CD4-positive, alpha-beta T cell (primary cell): ENCODE measurements at regions not wholly inside any gene's neighbourhood (a gene's known extent, or its start where the extent isn't known, plus 50 kb on each side); places are given as distances from the start of the nearest gene placed in this dataset.

ENCODE experiments used
- ATAC-seq: fragments of 200-7000 bp; cut with Tn5 transposase; one replicate; pipeline ENCODE4 v1.10.0; 2022; ENCODE audit warnings: mild to moderate bottlenecking; ENCODE audit not compliant: poor library complexity
- CTCF ChIA-PET: fragments of 350-600 bp; sonication (Branson Sonifier 250); formaldehyde crosslinking; loops from one replicate; lab custom pipeline; 2021; ENCODE audit warnings: antibody characterized with exemption, inconsistent platforms; lab: Charles Lee
- POLR2A ChIA-PET: fragments of 350-600 bp; sonication (Branson Sonifier 250); formaldehyde crosslinking; loops from one replicate; lab custom pipeline; 2021; ENCODE audit warnings: antibody characterized with exemption, inconsistent platforms; lab: Charles Lee
- DNase-seq, 14 experiments: peaks; one replicate each; pipeline ENCODE4 v3.0.0-alpha.2; 2013 to 2020; ENCODE audit warnings: mixed read lengths in 2 of 14
- H3K27ac ChIP-seq, 2 donors: one replicate each; pipeline versions ENCODE4 v1.5.1 to v1.7.0; 2013; ENCODE audit warnings: low read length in 2 of 2, low read depth in 1 of 2, mild to moderate bottlenecking in 1 of 2
- H3K27me3 ChIP-seq, 2 experiments: 1 replicate in 1 of 2; 2 replicates in 1 of 2; pipeline versions ENCODE4 v1.6.1 to v1.7.0; 2013; ENCODE audit warnings: low read length in 2 of 2, control low read depth in 1 of 2, mild to moderate bottlenecking in 1 of 2, moderate library complexity in 1 of 2; ENCODE audit not compliant: insufficient read depth in 2 of 2, control insufficient read depth in 1 of 2
- H3K36me3 ChIP-seq: one replicate; pipeline ENCODE4 v1.6.1; 2013; ENCODE audit warnings: low read length, control low read depth; ENCODE audit not compliant: insufficient read depth
- H3K4me1 ChIP-seq: one replicate; pipeline ENCODE4 v1.6.1; 2013; ENCODE audit warnings: low read length, control low read depth; ENCODE audit not compliant: insufficient read depth
- H3K4me3 ChIP-seq: one replicate; pipeline ENCODE4 v1.5.1; 2013; ENCODE audit warnings: mild to moderate bottlenecking, low read length, moderate library complexity
- H3K9me3 ChIP-seq, 2 experiments: 1 replicate in 1 of 2; 2 replicates in 1 of 2; pipeline versions ENCODE4 v1.6.1 to v1.7.0; 2013; ENCODE audit warnings: low read length in 2 of 2, mild to moderate bottlenecking in 2 of 2, control low read depth in 1 of 2, moderate library complexity in 1 of 2; ENCODE audit not compliant: control insufficient read depth in 1 of 2, insufficient read depth in 1 of 2
- H3K27ac Mint-ChIP-seq: one replicate; pipeline ENCODE4 v1.8.0; 2020; ENCODE audit warnings: mixed read lengths
- H3K27me3 Mint-ChIP-seq: one replicate; pipeline ENCODE4 v1.8.0; 2021; ENCODE audit warnings: mixed read lengths
- H3K36me3 Mint-ChIP-seq: one replicate; pipeline ENCODE4 v1.8.0; 2021; ENCODE audit warnings: low read depth, mixed read lengths
- H3K4me1 Mint-ChIP-seq: one replicate; pipeline ENCODE4 v1.8.0; 2021; ENCODE audit warnings: low read depth, mixed read lengths
- H3K4me3 Mint-ChIP-seq: one replicate; pipeline ENCODE4 v1.8.0; 2020; ENCODE audit warnings: mild to moderate bottlenecking, mixed read lengths
- H3K9me3 Mint-ChIP-seq: one replicate; pipeline ENCODE4 v1.8.0; 2020; ENCODE audit warnings: mixed read lengths
- CTCF ChIP-seq: fragments of 200-600 bp; IDR thresholded peaks from one replicate; pipeline ENCODE4 v1.8.0; 2022; ENCODE audit warnings: antibody characterized with exemption, mild to moderate bottlenecking
- intact Hi-C, 2 experiments: fragments of 100-400 bp; cut with DNase I in 1 of 2; cut with micrococcal nuclease in 1 of 2; formaldehyde crosslinking; loops; one replicate each; pipeline versions ENCODE4 v1.15.1 to v1.9.0; 2023 to 2025; cut with DNase I, micrococcal nuclease

GRCh38 chr6:156391977-156392376 is 385.2 kb upstream of the ARID1B start:
- Histone ChIP-seq H3K36me3 (no peaks in the 10 kb centered on the region), H3K4me1 (peaks cover 39% of the 10 kb centered on the region), H3K9me3 (no peaks in the 10 kb centered on the region), H3K27me3 (no peaks in the 10 kb centered on the region), H3K27ac (no peak overlapping the region), H3K4me3 (no peak overlapping the region)
- POLR2A ChIA-PET, result no interaction called here
- intact Hi-C loops, result loop anchor here (10.0 kb wide), 4 partner anchors 197 to 1067 kb away; partner anchors contain the start of gene ARID1B (in 1 of the 2)
- H3K9me3 Mint-ChIP-seq, result no peaks in the 10 kb centered on the region
- no peak for TF ChIP-seq CTCF
- peak overlapping the region; percentile 97 for H3K27ac Mint-ChIP-seq
- ATAC-seq (no peak), DNase-seq (no peak)
- H3K36me3 Mint-ChIP-seq, result no peaks in the 10 kb centered on the region
- peaks cover 64% of the 10 kb centered on the region for H3K4me1 Mint-ChIP-seq
- CTCF ChIA-PET, result interaction anchor here (1.2 kb wide), 1 partner anchor 69 kb away, joined by 3 read pairs; no protein-coding TSS in a partner anchor
- peak overlapping the region; percentile 52 for H3K4me3 Mint-ChIP-seq
- no peaks in the 10 kb centered on the region for H3K27me3 Mint-ChIP-seq

GRCh38 chr6:156391061-156391672 is 386.0 kb upstream of the ARID1B start:
- DNase-seq, result peak in 2 of 14 experiments; percentile 2 to 23
- intact Hi-C loops, result loop anchor here (10.0 kb wide), 4 partner anchors 196 to 1066 kb away; partner anchors contain the start of gene ARID1B (in 1 of the 2)
- Histone ChIP-seq H3K27ac (no peak overlapping the region), H3K27me3 (no peaks in the 10 kb centered on the region), H3K9me3 (no peaks in the 10 kb centered on the region), H3K36me3 (no peaks in the 10 kb centered on the region), H3K4me1 (peaks cover 34% of the 10 kb centered on the region), H3K4me3 (no peak overlapping the region)
- ChIA-PET POLR2A (no interaction called here), CTCF (no interaction called here)
- ATAC-seq, result no peak
- TF ChIP-seq CTCF, result no peak
- no peaks in the 10 kb centered on the region for H3K9me3 Mint-ChIP-seq
- H3K27ac Mint-ChIP-seq, result peak overlapping the region; percentile 97
- no peaks in the 10 kb centered on the region for H3K36me3 Mint-ChIP-seq
- H3K4me3 Mint-ChIP-seq, result no peak overlapping the region
- no peaks in the 10 kb centered on the region for H3K27me3 Mint-ChIP-seq
- peaks cover 59% of the 10 kb centered on the region for H3K4me1 Mint-ChIP-seq

- Mint-ChIP-seq H3K4me1 (peaks cover 53% of the 10 kb centered on the region), H3K36me3 (no peaks in the 10 kb centered on the region), H3K4me3 (no peak overlapping the region), H3K27me3 (no peaks in the 10 kb centered on the region), H3K9me3 (no peaks in the 10 kb centered on the region), H3K27ac (no peak overlapping the region)
- POLR2A ChIA-PET, result no interaction called here
- ATAC-seq (no peak), DNase-seq (no peak)
- Histone ChIP-seq H3K27me3 (no peaks in the 10 kb centered on the region), H3K9me3 (no peaks in the 10 kb centered on the region), H3K27ac (no peak overlapping the region), H3K4me1 (peaks cover 30% of the 10 kb centered on the region), H3K36me3 (no peaks in the 10 kb centered on the region), H3K4me3 (no peak overlapping the region)
- intact Hi-C loops, result loop anchor here (10.0 kb wide), 4 partner anchors 196 to 1066 kb away; partner anchors contain the start of gene ARID1B (in 1 of the 2)
- no peak for TF ChIP-seq CTCF
- CTCF ChIA-PET, result interaction anchor here (1.0 kb wide), 1 partner anchor 19 kb away, joined by 3 read pairs; no protein-coding TSS in a partner anchor
Observed at GRCh38 chr6:156390621-156391020, 386.6 kb upstream of the ARID1B start.
